ENCODE measurements at regions not wholly inside any gene's neighbourhood (a gene's known extent, or its start where the extent isn't known, plus 50 kb on each side); places are given as distances from the start of the nearest gene placed in this dataset.

GRCh38 chr10:28785018-28785417 lies 107.7 kb downstream of the BAMBI start:
- no peak for DNase-seq

GRCh38 chr10:28788252-28788651 lies 110.9 kb downstream of the BAMBI start:
- peak; percentile 12 for DNase-seq

- no peak for DNase-seq
These were observed 111.4 kb downstream of the BAMBI start for GRCh38 chr10:28788762-28789161.

GRCh38 chr10:28790146-28790545 lies 112.8 kb downstream of the BAMBI start:
- no peak for DNase-seq

- no peak for DNase-seq
These were observed 116.2 kb downstream of the BAMBI start for GRCh38 chr10:28793482-28793881.

GRCh38 chr10:28794986-28795385 lies 117.7 kb downstream of the BAMBI start:
- DNase-seq: no peak

- no peak for DNase-seq
These were observed 119.5 kb downstream of the BAMBI start for GRCh38 chr10:28796606-28797512.

- DNase-seq: no peak
These were observed 120.6 kb downstream of the BAMBI start for GRCh38 chr10:28797904-28798371.

GRCh38 chr10:28798428-28798955 lies 121.2 kb downstream of the BAMBI start:
- no peak for DNase-seq

GRCh38 chr10:28798964-28799363 lies 121.6 kb downstream of the BAMBI start:
- DNase-seq: no peak

GRCh38 chr10:28800144-28800543 lies 122.8 kb downstream of the BAMBI start:
- no peak for DNase-seq

- no peak for DNase-seq
These were observed 123.9 kb downstream of the BAMBI start for GRCh38 chr10:28801247-28801646.

- no peak for DNase-seq
These were observed 124.5 kb downstream of the BAMBI start for GRCh38 chr10:28801869-28802268.

- no peak for DNase-seq
These were observed 128.1 kb downstream of the BAMBI start for GRCh38 chr10:28805390-28805789.

- no peak for DNase-seq
These were observed 129.2 kb downstream of the BAMBI start for GRCh38 chr10:28806488-28806941.

GRCh38 chr10:28806951-28807759 lies 129.8 kb downstream of the BAMBI start:
- no peak for DNase-seq

- no peak for DNase-seq
These were observed 130.7 kb downstream of the BAMBI start for GRCh38 chr10:28807760-28808613.

- DNase-seq: no peak
These were observed 131.4 kb downstream of the BAMBI start for GRCh38 chr10:28808693-28809092.

GRCh38 chr10:28810057-28810870 lies 132.9 kb downstream of the BAMBI start:
- DNase-seq: no peak

- no peak for DNase-seq
These were observed 134.5 kb downstream of the BAMBI start for GRCh38 chr10:28811639-28812349.

Data from activated CD4-positive, alpha-beta T cell treated with anti-CD3 and anti-CD28 coated beads for 48 hours (primary cell).